ENCODE measurements at regions not wholly inside any gene's neighbourhood (a gene's known extent, or its start where the extent isn't known, plus 50 kb on each side); places are given as distances from the start of the nearest gene placed in this dataset.
"Not testable (repeated sequence)": the region's sequence is repeated elsewhere in the genome, so short reads cannot be mapped to it uniquely, and the experiment has no call there.

- TF ChIP-seq, protein P1, sequence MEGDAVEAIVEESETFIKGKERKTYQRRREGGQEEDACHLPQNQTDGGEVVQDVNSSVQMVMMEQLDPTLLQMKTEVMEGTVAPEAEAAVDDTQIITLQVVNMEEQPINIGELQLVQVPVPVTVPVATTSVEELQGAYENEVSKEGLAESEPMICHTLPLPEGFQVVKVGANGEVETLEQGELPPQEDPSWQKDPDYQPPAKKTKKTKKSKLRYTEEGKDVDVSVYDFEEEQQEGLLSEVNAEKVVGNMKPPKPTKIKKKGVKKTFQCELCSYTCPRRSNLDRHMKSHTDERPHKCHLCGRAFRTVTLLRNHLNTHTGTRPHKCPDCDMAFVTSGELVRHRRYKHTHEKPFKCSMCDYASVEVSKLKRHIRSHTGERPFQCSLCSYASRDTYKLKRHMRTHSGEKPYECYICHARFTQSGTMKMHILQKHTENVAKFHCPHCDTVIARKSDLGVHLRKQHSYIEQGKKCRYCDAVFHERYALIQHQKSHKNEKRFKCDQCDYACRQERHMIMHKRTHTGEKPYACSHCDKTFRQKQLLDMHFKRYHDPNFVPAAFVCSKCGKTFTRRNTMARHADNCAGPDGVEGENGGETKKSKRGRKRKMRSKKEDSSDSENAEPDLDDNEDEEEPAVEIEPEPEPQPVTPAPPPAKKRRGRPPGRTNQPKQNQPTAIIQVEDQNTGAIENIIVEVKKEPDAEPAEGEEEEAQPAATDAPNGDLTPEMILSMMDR (IDR thresholded peaks at IDR 0.05 in 2 of 3, conservative IDR thresholded peaks at IDR 0.05 in 1 of 3; ENCODE audit: borderline replicate concordance in 1 of 3, insufficient read depth in 1 of 3, low read depth in 2 of 3, low read length in 2 of 3) = not testable (repeated sequence)
- TF ChIP-seq POLR2A (IDR thresholded peaks at IDR 0.05; ENCODE audit: borderline replicate concordance, extremely low read depth, insufficient read depth, insufficient read length); JUND (IDR thresholded peaks at IDR 0.05); EZH2 (IDR thresholded peaks at IDR 0.05); MAX (IDR thresholded peaks at IDR 0.05); EZH2phosphoT487 (IDR thresholded peaks at IDR 0.05; ENCODE audit: borderline replicate concordance); REST (IDR thresholded peaks at IDR 0.05; ENCODE audit: low read depth); SP1 (IDR thresholded peaks at IDR 0.05; ENCODE audit: low read depth); RAD21 (IDR thresholded peaks at IDR 0.05; ENCODE audit: low read depth); TCF7L2 (IDR thresholded peaks at IDR 0.05; ENCODE audit: borderline replicate concordance, extremely low read depth, insufficient read depth, insufficient read length); ZNF274 (IDR thresholded peaks at IDR 0.05; ENCODE audit: low read depth, low read length); CEBPB (IDR thresholded peaks at IDR 0.05; ENCODE audit: low read depth); POLR2AphosphoS5 (IDR thresholded peaks at IDR 0.05; ENCODE audit: low read depth, low read length); ELF1 (IDR thresholded peaks at IDR 0.05; ENCODE audit: borderline replicate concordance, low read depth): not testable (repeated sequence)
Measured at GRCh38 chr6:53423560-53423959, 74.8 kb upstream of the ELOVL5 start.

Measured in HCT116 (cell line).